Ramos (cell line): ENCODE measurements at regions not wholly inside any gene's neighbourhood (a gene's known extent, or its start where the extent isn't known, plus 50 kb on each side); places are given as distances from the start of the nearest gene placed in this dataset.
"Not testable (repeated sequence)": the region's sequence is repeated elsewhere in the genome, so short reads cannot be mapped to it uniquely, and the experiment has no call there.

Experiments used
- in situ Hi-C: fragments of 300-500 bp; cut with MboI; formaldehyde crosslinking; loops from one replicate; pipeline ENCODE4 v1.14.3; 2022; ENCODE audit warnings: low sequenced_read_pairs; ENCODE audit not compliant: unreplicated experiment

GRCh38 chr9:30349526-30350513 lies 2034.6 kb upstream of the ACO1 start:
- in situ Hi-C loops: no loop called here

- in situ Hi-C loops: no loop called here
Observed at GRCh38 chr9:30356221-30356620, 2028.2 kb upstream of the ACO1 start.

GRCh38 chr9:30362373-30362772 lies 2022.1 kb upstream of the ACO1 start:
- in situ Hi-C loops: no loop called here

- in situ Hi-C loops: not testable (repeated sequence)
Observed at GRCh38 chr9:30366140-30366539, 2018.3 kb upstream of the ACO1 start.

GRCh38 chr9:30382271-30382670 lies 2002.2 kb upstream of the ACO1 start:
- in situ Hi-C loops: no loop called here

- in situ Hi-C loops: no loop called here
Observed at GRCh38 chr9:30410273-30410672, 1974.2 kb upstream of the ACO1 start.

GRCh38 chr9:30411571-30411970 lies 1972.9 kb upstream of the ACO1 start:
- in situ Hi-C loops: no loop called here

- in situ Hi-C loops: no loop called here
Observed at GRCh38 chr9:30459156-30459555, 1925.3 kb upstream of the ACO1 start.

- in situ Hi-C loops: no loop called here
Observed at GRCh38 chr9:30476826-30477225, 1907.6 kb upstream of the ACO1 start.

GRCh38 chr9:30478684-30479083 lies 1905.8 kb upstream of the ACO1 start:
- in situ Hi-C loops: no loop called here

GRCh38 chr9:30482499-30482898 lies 1901.9 kb upstream of the ACO1 start:
- in situ Hi-C loops: no loop called here

GRCh38 chr9:30484690-30485089 lies 1899.8 kb upstream of the ACO1 start:
- in situ Hi-C loops: no loop called here

- in situ Hi-C loops: no loop called here
Observed at GRCh38 chr9:30504502-30504905, 1879.9 kb upstream of the ACO1 start.

- in situ Hi-C loops: no loop called here
Observed at GRCh38 chr9:30505311-30505710, 1879.1 kb upstream of the ACO1 start.

GRCh38 chr9:30506749-30507148 lies 1877.7 kb upstream of the ACO1 start:
- in situ Hi-C loops: no loop called here

GRCh38 chr9:30507166-30507565 lies 1877.3 kb upstream of the ACO1 start:
- in situ Hi-C loops: no loop called here

GRCh38 chr9:30511666-30512065 lies 1872.8 kb upstream of the ACO1 start:
- in situ Hi-C loops: no loop called here

GRCh38 chr9:30519166-30519565 lies 1865.3 kb upstream of the ACO1 start:
- in situ Hi-C loops: no loop called here

- in situ Hi-C loops: no loop called here
Observed at GRCh38 chr9:30519756-30520155, 1864.7 kb upstream of the ACO1 start.

GRCh38 chr9:30522061-30522460 lies 1862.4 kb upstream of the ACO1 start:
- in situ Hi-C loops: no loop called here

- in situ Hi-C loops: no loop called here
Observed at GRCh38 chr9:30522486-30522885, 1862.0 kb upstream of the ACO1 start.

- in situ Hi-C loops: no loop called here
Observed at GRCh38 chr9:30524311-30524710, 1860.1 kb upstream of the ACO1 start.
